ENCODE measurements at regions not wholly inside any gene's neighbourhood (a gene's known extent, or its start where the extent isn't known, plus 50 kb on each side); places are given as distances from the start of the nearest gene placed in this dataset.
A peak's percentile ranks its signal among the peaks of the same experiment; 100 is the strongest.
"Not testable (repeated sequence)": the region's sequence is repeated elsewhere in the genome, so short reads cannot be mapped to it uniquely, and the experiment has no call there.

DNA sequence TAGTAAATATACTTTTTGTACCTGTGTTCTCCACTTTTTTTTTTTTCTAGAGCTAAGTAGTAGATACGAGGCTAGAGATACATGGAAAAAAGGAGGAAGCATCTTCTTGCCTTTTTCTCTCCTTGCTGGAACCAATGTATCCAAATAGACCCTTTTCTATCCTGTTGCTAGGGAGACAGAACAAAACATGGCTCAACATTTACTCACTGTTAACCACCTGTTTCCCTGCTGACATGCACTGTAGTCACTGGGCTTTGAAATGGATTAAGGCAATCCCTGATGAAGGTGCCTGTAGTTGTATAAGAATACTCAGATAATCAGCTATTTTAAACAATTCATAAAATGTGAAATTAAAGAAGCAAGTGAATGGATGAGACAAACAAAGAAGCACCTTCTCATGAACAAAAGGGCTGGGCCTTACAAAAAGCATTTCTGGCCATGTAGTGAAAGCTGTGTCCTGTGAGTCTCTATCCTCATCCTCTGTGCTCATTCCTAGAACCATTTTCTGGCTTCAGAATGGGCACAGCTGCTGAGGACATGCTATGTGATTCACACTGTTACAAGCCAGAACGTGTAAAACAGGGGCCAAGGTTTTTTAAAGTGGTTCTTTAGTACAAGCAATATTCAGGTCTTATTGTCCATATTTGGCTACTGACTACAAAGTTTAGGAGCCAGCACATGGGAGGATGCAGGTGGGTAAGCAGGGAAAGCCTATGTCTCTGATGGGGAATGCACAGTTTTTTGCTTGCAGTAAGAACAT is 100.4 kb upstream of the NDN start:
- Histone ChIP-seq H3K36me3 (ENCODE audit: control insufficient read depth, insufficient read depth, low read length) (no peaks in the 10 kb centered on the region), H3K4me3 (ENCODE audit: low read depth, low read length) (no peak overlapping the region), H3K27me3 (ENCODE audit: control insufficient read depth, insufficient read depth, low read length) (no peaks in the 10 kb centered on the region)
- TF ChIP-seq, protein P1, sequence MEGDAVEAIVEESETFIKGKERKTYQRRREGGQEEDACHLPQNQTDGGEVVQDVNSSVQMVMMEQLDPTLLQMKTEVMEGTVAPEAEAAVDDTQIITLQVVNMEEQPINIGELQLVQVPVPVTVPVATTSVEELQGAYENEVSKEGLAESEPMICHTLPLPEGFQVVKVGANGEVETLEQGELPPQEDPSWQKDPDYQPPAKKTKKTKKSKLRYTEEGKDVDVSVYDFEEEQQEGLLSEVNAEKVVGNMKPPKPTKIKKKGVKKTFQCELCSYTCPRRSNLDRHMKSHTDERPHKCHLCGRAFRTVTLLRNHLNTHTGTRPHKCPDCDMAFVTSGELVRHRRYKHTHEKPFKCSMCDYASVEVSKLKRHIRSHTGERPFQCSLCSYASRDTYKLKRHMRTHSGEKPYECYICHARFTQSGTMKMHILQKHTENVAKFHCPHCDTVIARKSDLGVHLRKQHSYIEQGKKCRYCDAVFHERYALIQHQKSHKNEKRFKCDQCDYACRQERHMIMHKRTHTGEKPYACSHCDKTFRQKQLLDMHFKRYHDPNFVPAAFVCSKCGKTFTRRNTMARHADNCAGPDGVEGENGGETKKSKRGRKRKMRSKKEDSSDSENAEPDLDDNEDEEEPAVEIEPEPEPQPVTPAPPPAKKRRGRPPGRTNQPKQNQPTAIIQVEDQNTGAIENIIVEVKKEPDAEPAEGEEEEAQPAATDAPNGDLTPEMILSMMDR (IDR thresholded peaks at IDR 0.05; ENCODE audit: insufficient read depth, low read length, severe bottlenecking) = no peak
- FAIRE-seq (no peak), DNase-seq (ENCODE audit: low read depth) (peak; percentile 2)

DNA sequence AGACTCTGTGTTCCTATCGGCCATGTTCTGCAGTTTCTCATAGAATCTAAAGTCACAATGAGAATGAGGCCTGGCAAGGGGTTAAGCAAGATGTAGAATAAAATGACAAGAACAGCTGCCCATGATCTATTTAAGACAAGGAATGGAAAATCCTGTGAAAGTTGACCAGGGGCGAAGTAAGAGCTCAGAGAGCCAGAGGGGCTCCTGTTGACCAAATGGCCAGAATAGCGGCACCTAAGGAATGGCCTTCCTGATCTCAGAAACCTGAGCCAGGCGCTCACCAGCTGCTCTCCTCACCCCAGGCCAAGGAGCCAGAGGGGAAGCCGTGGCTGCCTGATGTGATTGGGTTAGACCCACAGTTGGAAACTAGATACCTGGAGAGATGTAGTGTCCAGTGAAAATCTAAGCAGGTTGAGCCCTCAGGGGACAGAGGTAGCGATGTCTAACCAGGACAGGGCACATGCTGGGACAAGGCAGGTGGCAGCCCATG is 106.1 kb upstream of the NDN start:
- no peaks in the 10 kb centered on the region for H3K36me3 ChIP-seq (ENCODE audit: control insufficient read depth, insufficient read depth, low read length)
- FAIRE-seq = no peak
- no peak for DNase-seq (ENCODE audit: low read depth)
- no peaks in the 10 kb centered on the region for H3K27me3 ChIP-seq (ENCODE audit: control insufficient read depth, insufficient read depth, low read length)
- H3K4me3 ChIP-seq (ENCODE audit: low read depth, low read length) = no peak overlapping the region
- TF ChIP-seq, protein P1 (IDR thresholded peaks at IDR 0.05; ENCODE audit: insufficient read depth, low read length, severe bottlenecking) = no peak

DNA sequence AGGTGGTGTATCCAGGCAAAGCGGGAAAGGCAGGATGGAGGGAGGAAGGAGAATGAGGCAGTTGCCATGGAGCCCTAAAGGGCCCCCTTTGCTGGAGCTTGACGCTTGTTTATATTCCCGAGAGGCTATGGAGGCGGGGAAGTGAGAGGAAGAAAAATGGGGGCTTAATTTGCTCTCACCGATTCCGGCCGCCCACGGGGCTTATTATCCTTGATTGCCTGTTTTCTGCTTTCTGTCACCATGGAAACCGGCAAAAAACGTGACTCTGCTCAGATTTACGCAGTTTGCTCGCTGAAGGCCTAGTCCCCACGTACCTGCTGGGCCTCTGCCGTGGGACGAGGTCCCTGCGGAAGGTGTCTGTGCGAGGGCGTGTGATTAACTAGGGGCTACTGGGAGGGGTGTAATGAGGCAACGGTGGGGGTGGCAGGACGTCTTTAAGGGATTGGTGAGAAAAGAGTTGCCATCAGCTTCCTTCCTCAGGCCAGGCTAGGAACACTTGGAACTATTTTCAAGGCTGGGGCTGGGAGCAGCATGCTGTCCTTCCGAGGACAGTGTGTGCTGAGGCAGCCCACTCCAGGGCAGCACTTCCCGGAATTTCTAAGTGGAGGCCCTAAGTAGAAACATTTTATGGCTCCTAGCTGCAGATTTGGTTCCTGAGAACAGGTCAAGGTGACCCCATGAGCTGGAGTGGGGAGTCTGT is 110.8 kb upstream of the NDN start:
- Histone ChIP-seq H3K27me3 (ENCODE audit: control insufficient read depth, insufficient read depth, low read length) (no peaks in the 10 kb centered on the region), H3K4me3 (ENCODE audit: low read depth, low read length) (no peak overlapping the region), H3K36me3 (ENCODE audit: control insufficient read depth, insufficient read depth, low read length) (no peaks in the 10 kb centered on the region)
- FAIRE-seq (no peak), DNase-seq (ENCODE audit: low read depth) (no peak)
- TF ChIP-seq, protein P1 (IDR thresholded peaks at IDR 0.05; ENCODE audit: insufficient read depth, low read length, severe bottlenecking) = no peak

DNA sequence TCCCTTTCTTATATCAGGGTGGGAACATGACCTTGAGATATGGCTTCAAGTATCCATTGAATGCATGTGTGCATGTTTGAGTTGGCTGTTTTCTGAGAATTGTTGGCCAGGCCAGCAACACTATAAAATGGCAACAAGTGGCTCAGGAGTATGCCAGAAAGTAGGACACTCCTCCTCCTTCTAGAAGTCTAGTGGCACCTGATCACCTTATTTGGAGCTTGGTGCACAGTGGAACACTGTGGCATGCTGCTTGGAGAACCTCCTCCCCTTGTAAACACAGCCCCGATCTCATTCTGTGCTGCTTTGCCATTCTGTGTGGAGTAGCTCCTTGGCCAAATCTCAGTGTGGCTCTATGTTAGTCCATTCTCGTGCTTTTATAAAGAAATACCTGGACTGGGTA is 114.8 kb upstream of the NDN start:
- Histone ChIP-seq H3K4me3 (ENCODE audit: low read depth, low read length) (no peak overlapping the region), H3K36me3 (ENCODE audit: control insufficient read depth, insufficient read depth, low read length) (no peaks in the 10 kb centered on the region), H3K27me3 (ENCODE audit: control insufficient read depth, insufficient read depth, low read length) (no peaks in the 10 kb centered on the region)
- FAIRE-seq = no peak
- TF ChIP-seq, protein P1 (IDR thresholded peaks at IDR 0.05; ENCODE audit: insufficient read depth, low read length, severe bottlenecking) = no peak
- DNase-seq (ENCODE audit: low read depth) = no peak

DNA sequence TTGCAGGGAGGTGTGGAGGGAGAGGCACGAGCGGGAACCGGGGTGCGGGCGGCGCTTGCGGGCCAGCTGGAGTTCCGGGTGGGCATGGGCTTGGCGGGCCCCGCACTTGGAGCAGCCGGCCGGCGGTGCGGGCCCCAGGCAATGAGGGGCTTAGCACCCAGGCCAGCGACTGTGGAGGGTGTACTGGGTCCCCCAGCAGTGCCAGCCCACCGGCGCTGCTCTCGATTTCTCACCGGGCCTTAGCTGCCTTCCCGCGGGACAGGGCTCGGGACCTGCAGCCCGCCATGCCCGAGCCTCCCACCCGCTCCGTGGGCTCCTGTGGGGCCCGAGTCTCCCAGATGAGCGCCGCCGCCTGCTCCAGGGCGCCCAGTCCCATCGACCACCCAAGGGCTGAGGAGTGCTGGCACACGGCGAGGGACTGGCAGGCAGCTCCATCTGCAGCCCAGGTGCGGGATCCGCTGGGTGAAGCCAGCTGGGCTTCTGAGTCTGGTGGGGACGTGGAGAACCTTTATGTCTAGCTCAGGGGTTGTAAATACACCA is 115.9 kb upstream of the NDN start:
- not testable (repeated sequence) for DNase-seq (ENCODE audit: low read depth); FAIRE-seq; H3K4me3 ChIP-seq (ENCODE audit: low read depth, low read length)

DNA sequence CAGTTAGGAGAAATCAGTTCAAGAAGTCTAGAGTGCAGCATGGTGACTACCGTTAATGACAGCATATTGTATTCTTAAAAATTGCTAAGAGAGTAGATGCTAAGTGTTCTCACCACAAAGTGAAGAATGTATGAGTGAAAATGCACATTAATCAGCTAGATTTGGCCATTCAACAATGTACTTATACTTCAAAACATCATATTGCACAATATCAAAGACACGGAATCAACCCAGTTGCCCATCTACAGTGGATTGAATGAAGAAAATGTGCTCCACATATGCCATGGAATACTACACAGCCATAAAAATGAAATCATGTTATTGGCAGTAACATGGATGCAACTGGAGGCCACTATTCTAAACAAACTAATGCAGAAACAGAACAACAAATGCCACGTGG is 119.9 kb upstream of the NDN start:
- TF ChIP-seq, protein P1 (IDR thresholded peaks at IDR 0.05; ENCODE audit: insufficient read depth, low read length, severe bottlenecking) = no peak
- Histone ChIP-seq H3K36me3 (ENCODE audit: control insufficient read depth, insufficient read depth, low read length) (no peaks in the 10 kb centered on the region), H3K4me3 (ENCODE audit: low read depth, low read length) (no peak overlapping the region), H3K27me3 (ENCODE audit: control insufficient read depth, insufficient read depth, low read length) (no peaks in the 10 kb centered on the region)
- DNase-seq (ENCODE audit: low read depth) (no peak), FAIRE-seq (no peak)

More for the DNA sequence above, 115.9 kb upstream of the NDN start:
- not testable (repeated sequence) for H3K27me3 ChIP-seq (ENCODE audit: control insufficient read depth, insufficient read depth, low read length); H3K36me3 ChIP-seq (ENCODE audit: control insufficient read depth, insufficient read depth, low read length)

Data from bronchial epithelial cell (primary cell).